HG02588 (cell line): ENCODE measurements at regions not wholly inside any gene's neighbourhood (a gene's known extent, or its start where the extent isn't known, plus 50 kb on each side); places are given as distances from the start of the nearest gene placed in this dataset.

ENCODE experiments used
- ATAC-seq: cut with Tn5 transposase; IDR thresholded peaks from one replicate; pipeline ENCODE4 v1.9.1; 2021; ENCODE audit warnings: mild to moderate bottlenecking, moderate library complexity; ENCODE audit not compliant: unreplicated experiment

GRCh38 chr12:3931206-3931605 is 58.0 kb upstream of the PARP11 start:
- no peak for ATAC-seq

GRCh38 chr12:3929875-3930615 is 56.8 kb upstream of the PARP11 start:
- ATAC-seq, result no peak

- no peak for ATAC-seq
These were observed 55.5 kb upstream of the PARP11 start for GRCh38 chr12:3928538-3929184.

- no peak for ATAC-seq
These were observed 52.4 kb upstream of the PARP11 start for GRCh38 chr12:3925621-3926020.

- no peak for ATAC-seq
These were observed 51.6 kb upstream of the PARP11 start for GRCh38 chr12:3924761-3925160.

DNA sequence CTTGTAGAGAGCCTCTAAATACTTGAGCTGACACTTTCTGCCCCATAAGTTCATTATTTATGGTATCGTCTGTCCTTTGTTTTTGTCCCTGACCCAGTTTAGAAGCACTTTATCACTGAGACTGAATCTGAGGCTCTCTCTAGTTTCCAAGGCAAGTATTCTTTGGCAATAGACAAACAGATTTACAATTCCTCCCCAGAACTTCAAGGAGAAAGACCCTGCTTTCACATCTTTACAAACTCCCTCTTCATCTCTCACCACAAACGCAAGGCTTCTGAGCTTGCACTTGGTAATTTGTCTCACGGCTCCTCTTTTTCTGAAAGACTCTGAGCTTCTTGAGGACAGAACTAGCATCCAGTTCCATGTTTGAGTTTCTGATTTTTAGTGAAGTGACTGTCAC is 49.8 kb upstream of the PARP11 start:
- ATAC-seq, result no peak
